DMS114 treated with DMSO at 0.1 percent for 48 hours (cell line): ENCODE measurements at regions not wholly inside any gene's neighbourhood (a gene's known extent, or its start where the extent isn't known, plus 50 kb on each side); places are given as distances from the start of the nearest gene placed in this dataset.
"Not testable (repeated sequence)": the region's sequence is repeated elsewhere in the genome, so short reads cannot be mapped to it uniquely, and the experiment has no call there.

ENCODE experiments used
- DNase-seq: peaks from one replicate; lab custom pipeline; 2025; ENCODE audit not compliant: unreplicated experiment; lab: John Stamatoyannopoulos, UW

DNA sequence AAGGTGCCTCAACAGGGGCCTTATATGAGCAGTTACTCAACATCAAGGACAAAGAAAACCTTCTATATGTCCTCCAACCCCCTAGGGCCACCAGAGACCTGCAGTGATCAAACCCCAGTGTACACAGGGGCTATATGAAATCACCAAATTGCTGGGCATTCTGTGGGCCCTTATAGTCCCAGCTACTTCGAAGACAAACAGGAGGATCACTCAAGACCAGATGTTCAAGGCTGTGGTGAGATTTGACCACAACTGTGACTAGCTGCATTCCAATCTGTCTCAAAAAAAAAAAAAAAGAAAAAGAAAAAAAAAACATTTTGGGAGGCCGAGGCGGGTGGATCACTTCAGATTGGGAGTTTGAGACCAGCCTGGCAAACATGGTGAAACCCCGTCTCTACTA, 51.0 kb upstream of the PRB2 start:
- no peak for DNase-seq

DNA sequence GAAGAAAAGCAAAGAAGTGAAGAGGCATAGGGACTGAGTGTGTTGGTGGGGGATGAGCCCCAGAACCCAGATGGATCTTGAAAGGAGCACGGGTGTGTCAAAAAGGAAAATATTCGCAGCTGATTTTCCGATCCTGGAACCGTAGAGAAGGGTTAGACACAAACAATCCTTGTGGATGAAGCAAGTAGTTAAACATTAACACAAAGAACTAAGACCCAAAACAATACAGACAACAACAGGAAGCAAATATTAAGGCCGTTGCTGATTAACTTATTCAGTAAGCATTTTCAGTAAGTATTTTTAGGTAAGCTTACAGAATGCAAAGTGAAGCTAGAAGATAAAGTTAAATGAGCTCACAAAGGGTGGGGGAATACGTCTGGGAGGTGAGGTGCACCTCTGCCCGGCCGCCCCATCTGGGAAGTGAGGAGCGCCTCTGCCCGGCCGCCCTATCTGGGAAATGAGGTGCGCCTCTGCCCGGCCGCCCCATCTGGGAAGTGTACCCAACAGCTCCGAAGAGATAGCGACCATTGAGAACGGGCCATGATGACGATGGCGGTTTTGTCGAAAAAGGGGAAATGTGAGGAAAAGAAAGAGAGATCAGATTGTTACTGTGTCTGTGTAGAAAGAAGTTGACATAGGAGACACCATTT, 62.8 kb upstream of the PRB2 start:
- DNase-seq: no peak

DNA sequence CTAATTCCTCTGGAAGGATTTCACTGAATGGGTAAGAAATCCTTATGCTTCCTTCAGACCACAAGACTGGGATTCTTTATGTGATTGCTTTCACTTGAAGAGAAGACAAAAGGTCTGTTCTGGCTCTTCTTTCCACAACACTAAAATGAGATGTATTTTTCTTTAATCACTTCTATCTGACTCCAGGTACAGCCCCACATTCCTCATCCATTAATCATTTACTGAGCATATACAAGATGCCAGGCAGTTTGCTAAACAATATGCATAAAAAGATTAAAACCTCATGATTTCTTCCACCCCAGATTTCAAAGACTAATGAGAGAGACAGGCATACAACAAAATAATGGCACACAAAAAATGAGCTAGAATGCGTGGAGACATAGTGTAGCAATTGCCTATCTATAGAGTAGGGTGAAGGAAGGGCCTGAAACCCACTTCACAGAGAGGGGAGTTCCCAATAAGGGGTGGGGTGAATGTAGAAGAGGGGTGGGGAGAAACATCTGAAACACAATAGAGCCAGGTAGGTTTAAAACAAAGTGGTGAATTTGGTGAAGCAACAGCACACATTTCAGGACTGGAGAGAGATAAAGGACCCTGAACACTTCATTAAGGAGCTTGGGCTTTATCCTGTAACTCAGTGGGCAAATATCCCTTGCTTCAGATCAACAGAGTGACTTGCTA, 65.1 kb upstream of the PRB2 start:
- no peak for DNase-seq

DNA sequence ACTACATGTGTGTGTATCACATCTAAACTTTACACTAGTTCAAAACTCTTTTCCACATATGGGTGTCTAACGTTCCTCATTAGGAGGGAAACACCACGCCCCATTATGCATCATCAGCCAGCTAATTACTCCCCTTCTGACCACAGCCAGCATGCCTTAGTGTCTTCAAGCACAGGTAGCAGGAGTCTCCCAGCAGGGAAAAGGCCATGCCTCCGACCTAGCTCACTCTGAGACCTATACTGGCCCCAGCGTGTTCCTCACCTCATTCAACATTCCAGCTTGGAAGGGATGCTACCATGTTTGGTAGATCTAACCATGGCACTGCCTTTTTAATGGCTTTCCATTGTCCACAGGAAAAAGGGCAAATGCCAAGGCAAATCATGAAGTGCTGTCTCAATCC, 66.1 kb upstream of the PRB2 start:
- no peak for DNase-seq

DNA sequence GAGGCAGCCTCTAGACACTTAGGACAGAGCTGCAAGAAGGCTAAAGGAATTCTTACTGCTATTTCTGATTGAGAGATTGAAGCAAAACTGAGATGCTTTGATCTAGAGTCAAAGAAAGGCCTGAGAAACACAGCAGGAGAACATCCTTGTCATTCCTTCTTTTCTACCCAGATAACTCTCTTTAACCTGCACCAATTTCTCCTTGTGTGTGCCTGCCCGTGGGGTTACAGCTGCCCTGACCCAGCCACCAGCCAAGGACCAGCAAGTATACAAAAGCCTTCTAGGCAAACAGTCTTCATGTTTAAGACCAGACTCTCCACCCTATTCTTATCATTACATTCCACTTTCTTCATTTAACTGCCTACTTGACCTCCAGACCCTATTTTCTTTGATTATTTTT, 81.7 kb upstream of the PRB2 start:
- DNase-seq: no peak

DNA sequence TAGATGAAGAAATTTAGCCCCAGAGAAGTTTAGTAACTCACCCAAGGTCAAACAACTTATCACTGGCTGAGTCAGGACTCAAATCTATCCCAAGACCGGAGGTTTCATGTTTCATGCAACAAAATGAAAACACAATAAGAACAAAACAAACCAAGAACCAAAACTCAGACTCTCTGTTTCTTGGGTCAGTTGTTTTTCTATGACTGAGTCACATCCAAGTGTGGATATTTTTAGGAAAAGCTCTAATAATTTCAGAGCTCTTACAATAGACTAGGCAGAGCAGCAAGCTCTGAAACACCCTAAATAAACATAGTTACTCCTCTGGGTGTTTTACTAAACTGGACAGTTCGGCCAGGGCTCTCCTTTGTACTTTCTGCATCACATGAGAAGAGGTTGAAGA, 87.6 kb upstream of the PRB2 start:
- DNase-seq: no peak

DNA sequence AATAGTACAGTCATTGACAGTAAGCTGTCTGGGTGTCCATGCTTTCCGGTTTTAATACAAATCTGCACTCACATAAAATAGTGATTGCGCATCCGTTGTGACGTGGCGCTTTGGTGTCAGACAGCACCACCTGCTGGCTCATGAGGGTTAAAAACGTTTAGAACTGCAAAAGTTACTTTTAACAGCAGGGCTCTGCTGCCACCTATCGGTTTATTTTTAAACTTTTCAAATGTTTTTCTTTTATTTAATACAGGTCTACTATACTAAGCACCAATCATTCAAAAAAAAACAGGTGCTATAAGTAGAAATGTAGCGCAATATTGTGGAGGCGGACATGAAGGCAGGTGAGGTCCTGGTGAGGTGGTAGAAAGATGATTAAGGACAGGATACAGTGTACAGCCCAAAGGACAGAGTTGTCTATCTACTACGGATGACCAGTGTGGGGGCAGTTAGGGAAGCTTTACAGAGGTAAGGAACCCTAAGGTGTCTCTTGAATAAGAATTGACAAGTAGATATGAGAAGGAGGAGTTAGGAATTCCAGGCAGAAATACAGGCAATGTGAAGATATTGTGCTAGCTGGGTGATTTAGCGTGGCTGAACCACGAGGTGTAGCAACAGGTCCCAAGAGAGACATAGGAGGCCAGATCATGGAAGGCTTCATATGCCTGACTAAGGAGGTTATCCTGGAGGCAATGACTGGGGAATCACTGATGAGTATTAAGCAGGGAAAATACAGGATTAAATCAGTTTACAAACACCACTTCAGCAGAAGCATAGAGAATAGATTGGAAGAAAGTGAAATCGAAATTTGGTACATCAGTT, 91.5 kb upstream of the PRB2 start:
- peak; percentile 79 for DNase-seq

DNA sequence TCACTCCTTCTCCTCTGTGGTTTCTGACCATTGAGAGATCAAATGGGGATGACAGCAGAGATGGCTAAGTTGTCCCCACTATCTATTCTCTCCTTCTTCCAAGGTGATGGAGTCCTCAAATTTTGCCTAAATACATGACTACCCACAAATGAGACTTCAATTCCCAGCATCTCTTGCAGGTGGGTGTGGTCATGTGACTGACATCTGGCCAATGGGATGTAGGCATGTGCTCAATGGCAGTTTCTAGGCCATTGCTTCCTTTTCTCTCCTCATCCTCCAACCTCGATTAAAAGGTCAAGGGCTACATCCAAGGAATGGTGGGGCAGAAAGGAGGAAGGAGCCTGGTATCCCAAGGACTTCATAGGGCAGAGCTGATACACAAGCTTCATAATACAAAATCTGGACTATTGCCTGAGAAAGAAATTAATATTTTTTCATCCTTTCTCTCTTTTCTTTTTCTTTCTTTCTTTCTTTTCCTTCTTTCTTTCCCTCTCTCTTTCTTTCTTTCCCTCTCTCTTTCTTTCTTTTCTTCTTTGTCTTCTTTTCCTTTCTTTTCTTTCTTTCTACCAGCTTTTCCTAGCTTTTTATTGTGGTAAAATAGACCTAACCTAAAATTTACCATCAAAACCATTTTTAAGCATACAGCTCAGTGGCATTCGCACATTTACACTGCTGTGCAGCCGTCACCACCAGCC, 100.9 kb upstream of the PRB2 start:
- no peak for DNase-seq

DNA sequence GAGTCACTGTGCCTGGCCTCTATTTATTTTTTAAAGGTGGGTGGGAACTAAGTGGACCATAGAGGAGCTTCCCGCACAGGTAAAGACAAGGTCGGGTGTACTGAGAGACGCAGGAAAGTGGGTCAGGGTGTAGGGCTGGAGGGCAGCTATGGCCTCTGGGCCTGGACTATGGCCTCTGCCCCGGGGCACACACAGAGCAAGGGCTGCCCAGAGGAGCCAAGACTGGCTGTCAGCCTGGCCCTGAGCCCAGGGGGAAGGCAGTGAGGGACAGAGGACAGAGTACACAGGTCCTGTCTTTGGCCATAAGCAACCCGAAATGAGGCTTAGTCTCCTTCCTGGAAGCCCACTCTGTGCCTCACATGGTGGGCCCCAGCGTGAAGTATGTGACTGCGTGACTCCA, 102.1 kb upstream of the PRB2 start:
- no peak for DNase-seq

DNA sequence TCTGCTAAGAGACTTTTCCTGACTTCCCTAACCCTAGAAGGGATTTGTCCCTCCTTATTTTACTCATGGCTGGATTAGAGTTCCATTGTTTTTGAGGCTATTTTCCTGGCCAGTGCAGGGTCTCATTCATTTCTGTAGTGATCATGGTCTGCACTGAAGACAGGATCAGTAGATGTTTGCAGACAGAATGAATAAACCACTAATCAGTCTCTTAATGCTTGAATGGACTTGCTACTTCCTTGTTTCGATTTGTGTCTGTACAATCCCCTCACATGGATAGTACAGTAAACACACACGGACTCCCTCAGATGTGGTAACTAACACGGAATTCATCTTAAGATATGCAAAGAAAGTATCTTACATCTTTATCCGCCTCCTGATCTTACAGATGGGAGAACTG, 102.6 kb upstream of the PRB2 start:
- no peak for DNase-seq

DNA sequence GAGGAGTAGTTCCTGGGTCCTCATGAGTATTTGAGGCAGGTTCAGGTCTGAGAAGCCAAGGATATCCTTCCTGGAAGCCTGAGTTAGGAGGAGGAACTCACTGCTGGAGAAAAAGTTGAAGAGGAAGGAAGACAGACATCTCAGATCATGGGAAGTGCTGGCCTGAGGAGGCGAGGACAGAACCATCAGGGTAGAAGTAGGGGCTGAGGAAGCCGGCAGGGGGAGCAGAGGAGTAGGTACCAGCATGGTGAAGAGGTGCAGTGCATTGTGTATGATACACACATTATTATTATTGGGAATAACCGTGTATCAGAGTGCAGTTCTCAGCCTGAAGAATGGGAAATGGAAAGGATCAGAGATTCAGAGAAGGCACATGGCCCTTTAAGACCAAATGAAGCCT, 103.2 kb upstream of the PRB2 start:
- not testable (repeated sequence) for DNase-seq

DNA sequence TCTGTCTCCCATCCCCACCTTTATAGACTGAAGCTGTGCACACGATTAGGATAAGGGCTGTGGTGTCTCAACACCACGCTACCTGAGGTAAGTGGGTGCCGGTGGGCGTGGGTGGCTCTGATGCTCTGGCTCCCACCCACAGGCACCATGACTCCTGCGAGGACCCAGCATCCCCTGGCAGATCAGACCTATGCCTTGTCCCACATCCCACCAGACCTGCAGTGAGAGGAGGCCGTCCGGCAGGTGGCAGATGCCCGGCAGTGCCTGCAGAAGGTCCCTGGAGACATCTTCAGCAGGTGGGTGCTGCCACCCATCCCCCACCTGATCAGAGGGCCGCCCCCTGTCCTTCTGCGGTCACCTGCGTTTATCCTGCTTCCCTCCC, 104.4 kb upstream of the PRB2 start:
- no peak for DNase-seq

DNA sequence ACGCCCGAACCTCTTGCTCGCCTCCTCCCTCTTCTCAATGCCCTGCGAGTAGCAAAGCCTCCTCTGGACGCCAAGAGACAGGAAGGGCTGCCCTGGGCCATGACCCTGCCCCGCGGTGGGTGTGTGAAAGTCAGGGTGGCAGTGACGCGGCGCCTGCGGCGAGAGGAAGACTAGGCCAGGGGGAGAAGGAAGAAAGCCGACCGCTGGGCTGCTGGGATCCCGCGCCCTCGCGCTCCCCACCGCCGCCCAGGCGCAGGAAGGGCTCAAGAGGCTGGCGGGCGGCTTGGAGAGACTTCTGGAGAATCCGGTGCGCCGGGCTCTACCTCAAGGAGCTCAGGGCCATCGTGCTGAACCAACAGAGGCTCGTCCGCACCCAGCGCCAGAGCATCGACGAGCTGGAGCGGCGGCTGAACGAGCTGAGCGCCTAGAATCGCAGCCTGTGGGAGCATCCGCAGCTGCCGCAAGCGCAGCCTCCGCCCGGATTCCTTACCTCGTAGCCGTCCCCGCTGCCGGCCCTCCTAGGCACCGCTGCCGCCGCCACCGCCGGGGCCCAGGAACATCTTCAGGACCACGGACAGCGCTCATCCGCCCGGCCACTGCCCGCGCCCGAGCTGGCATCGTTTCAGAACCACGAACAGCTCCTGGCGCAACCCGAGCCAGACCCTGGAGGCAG, 105.0 kb upstream of the PRB2 start:
- no peak for DNase-seq

DNA sequence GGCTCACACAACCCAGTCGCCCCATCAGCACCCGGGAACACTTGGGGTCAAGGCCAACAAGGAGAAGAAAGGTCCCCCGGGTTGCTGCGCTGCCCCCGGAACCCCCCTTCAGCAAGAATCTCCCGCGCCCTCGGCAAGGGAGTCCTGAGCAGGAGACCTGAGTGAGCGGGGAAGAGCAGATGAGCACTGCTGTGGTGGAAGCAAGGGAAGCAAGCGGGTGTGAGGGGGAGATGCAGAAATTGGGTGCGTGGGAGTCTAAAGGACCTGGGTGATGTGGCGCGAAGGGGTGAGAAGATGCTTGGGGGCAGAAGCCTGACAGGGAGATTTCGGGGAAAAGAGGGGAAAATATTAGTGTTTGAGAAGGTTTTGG, 105.5 kb upstream of the PRB2 start:
- no peak for DNase-seq

DNA sequence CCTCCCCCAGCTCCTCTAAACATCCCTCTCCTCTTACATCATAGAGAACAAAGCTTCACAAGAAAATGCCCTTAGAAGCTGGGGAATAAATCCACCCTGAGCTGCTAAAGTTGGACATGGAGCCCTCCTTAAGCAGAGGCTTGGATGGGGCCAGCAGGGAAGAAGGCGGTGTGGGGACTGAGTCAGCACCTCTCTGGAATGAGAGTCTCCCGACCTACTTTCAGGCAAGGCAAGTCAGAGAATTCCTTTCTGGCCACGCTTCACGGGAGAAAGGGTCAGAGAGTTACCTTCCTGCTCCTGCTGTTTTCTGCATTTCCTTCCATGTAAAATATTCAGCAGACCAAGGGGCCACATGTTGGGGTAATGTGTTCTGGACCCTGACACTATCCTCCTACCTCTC, 113.3 kb upstream of the PRB2 start:
- DNase-seq: no peak

DNA sequence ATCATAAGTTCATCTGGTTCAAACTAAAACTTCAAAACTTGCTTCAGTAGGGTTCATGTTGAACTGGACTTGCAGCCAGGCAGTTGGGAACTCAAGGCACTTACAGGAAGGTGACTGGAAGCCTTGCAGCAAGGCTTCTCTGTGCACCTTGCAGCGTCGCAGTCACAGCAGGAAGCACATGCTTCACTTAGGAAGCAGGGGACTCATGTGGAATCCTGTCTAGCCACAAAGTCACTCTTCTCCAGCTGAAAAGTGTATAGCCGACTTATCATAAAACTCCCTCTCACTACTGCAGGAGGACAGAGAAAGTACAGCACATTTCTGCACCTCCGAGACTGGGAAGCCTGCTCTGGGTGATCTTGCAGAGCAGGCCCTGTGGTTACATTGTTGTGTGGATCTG, 114.0 kb upstream of the PRB2 start:
- DNase-seq: no peak

DNA sequence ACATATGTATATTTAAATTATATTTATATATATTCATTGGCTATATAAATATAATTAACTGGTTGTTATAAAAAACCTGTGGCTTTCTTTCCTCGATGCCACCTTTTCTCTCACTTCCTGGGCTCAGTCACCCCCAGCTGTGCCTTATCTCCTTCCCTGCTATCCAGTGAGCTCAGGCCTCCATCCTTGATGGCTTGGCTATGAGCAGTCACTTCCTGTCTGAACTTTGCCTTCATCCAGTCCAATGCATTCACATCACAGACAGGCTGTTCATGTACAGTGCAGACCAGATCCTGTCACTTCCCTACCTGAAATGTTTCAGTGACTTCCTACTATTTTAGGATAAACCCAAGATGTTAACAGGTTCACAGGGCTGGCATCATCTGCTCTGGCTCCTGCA, 115.3 kb upstream of the PRB2 start:
- DNase-seq: no peak

DNA sequence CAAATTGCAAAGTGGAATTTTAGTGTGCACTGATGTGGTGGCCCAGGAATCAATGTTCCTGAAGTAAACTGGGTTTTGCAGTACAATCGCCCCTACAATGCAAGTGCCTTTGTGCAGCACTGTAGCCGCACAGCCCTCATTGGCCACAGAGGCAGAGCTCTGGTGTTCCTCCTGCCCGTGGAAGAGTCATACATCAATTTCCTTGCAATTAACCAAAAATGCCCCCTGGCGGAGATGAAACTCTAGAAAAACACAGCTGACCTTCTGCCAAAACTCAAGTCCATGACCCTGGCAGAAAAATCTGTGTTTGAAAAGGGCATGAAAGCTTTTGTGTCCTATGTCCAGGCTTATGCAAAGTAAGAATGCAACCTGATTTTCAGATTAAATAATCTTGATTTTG, 117.9 kb upstream of the PRB2 start:
- DNase-seq: no peak

DNA sequence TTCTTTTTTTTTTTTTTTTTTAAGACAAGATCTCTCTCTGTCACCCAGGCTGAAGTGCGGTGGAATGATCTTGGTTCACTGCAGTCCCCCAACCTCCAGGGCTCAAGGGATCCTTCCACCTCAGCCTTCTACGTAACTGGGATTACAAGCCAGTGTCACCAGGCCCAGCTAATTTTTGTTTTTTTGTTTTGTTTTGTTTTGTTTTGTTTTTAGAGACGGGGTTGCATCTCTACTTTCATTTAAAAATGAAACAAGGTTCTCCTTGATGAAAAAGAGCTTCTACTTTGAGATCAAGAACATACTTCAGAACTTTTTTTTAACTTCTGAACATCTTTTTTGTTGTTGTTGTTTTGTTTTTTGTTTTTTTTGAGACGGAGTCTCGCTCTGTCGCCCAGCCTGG, 121.7 kb upstream of the PRB2 start:
- DNase-seq: no peak

DNA sequence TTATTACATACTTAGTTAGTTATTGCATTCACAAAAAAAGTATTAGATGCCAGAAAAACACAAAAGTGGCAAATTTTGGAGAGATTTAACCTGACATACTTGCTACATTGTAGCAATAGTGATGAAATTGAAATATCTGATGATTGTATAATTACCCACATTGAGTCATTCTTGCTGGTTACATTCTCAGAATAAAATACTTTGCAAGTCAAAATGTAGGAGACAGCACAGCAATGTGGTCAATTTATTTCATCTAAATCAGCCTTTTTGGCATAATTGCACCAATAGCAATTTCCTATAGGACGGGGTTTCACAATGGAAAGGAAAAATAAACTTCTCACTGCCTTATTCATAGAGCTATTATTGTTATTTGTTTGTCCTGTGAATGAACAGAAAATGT, 125.0 kb upstream of the ETV6 start:
- DNase-seq: no peak

DNA sequence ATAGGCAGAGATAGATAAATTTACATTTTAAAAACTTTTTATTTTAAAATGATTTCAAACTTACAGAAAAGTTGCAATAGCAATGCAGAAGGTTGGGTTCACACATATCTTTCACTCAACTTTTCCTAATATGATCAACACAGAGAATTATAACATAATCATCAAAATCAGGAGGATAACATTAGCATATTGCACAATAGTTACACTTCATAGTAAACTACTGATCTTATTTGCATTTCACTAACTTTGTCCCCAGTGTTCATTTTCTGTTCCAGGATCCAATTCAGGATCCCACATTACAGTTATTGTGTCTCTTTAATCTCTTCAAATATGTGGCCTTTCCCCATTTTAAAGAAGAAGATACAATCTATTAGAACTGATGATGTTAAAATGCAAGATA, 115.4 kb upstream of the ETV6 start:
- DNase-seq: no peak
